Glomerular visceral epithelial cell (primary cell): ENCODE measurements at regions not wholly inside any gene's neighbourhood (a gene's known extent, or its start where the extent isn't known, plus 50 kb on each side); places are given as distances from the start of the nearest gene placed in this dataset.
A peak's percentile ranks its signal among the peaks of the same experiment; 100 is the strongest.

Source experiments
- DNase-seq: peaks from one replicate; pipeline ENCODE4 v3.0.0-alpha.2; 2016; ENCODE audit errors: extremely low spot score

- DNase-seq, result peak; percentile 18
Measured at GRCh38 chr9:35540315-35540714, 50.4 kb downstream of the RUSC2 start.

- no peak for DNase-seq
Measured at GRCh38 chr9:35546853-35547252, 56.9 kb downstream of the RUSC2 start.

GRCh38 chr9:35547889-35548418 is 57.1 kb upstream of the TESK1 start:
- DNase-seq, result no peak

GRCh38 chr9:35548571-35548970 is 56.5 kb upstream of the TESK1 start:
- DNase-seq, result peak; percentile 38

GRCh38 chr9:35549441-35549840 is 55.6 kb upstream of the TESK1 start:
- no peak for DNase-seq

- DNase-seq, result no peak
Measured at GRCh38 chr9:35552376-35552775, 52.7 kb upstream of the TESK1 start.

GRCh38 chr9:35552837-35553236 is 52.2 kb upstream of the TESK1 start:
- DNase-seq, result peak; percentile 54

GRCh38 chr9:35553670-35554543 is 51.2 kb upstream of the TESK1 start:
- peak; percentile 83 for DNase-seq

- no peak for DNase-seq
Measured at GRCh38 chr9:35555246-35555701, 49.8 kb upstream of the TESK1 start.
